ENCODE measurements at regions not wholly inside any gene's neighbourhood (a gene's known extent, or its start where the extent isn't known, plus 50 kb on each side); places are given as distances from the start of the nearest gene placed in this dataset.

DNA sequence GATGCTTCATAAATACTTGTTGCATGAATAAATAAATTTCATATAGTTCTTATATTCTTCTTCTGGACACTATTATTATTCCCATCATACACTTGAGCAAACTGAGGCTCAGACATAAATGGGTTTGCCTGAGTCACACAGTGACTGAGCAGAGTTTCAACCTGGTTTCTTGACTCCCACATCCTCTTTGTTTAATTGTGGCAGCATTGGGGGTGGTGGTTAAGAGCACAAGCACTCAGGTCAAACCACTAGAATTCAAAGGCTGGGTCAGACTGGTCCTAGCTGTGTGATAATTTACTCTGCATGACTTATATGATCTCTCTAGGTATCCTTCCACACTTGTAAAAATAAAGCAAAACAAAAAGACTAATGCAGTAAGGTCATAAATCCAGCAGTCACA is 274.9 kb upstream of the SRRM4 start:
- no peak for DNase-seq

DNA sequence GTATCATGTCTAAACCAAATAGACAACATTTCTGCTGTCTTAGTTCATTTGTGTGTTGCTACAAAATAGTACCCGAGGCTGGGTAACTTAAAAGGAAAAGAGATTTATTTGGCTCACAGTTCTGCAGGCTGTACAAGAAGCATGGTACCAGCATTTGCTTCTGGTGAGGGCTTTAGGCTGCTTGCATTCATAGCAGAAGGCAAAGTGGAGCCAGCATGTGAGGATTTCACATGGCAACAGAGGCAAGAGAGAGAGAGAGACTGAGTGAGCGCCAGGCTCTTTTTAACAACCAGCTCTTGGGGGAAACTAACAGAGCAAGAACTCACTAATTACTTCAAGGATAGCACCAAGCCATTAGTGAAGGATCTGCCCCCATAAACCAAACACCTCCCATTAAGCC is 271.4 kb upstream of the SRRM4 start:
- no peak for DNase-seq

DNA sequence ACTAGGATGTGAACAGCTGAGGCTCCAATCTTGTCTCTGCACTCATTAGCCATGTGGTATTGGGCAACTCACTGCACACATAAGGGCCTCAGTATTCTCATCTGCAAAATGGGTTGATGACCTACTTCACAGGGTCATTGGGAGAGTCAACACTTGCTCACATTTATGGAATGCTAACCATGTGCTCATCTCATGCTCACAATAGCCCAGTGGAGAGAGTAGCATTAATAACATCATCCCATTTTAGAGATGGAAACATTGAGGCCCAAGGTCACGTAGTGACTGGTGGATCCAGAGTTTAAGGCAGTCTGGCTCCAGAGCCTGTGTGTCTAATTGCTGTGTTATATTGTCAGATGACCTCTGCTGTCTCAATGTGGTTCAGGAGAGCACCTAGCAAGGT is 270.2 kb upstream of the SRRM4 start:
- DNase-seq: no peak

DNA sequence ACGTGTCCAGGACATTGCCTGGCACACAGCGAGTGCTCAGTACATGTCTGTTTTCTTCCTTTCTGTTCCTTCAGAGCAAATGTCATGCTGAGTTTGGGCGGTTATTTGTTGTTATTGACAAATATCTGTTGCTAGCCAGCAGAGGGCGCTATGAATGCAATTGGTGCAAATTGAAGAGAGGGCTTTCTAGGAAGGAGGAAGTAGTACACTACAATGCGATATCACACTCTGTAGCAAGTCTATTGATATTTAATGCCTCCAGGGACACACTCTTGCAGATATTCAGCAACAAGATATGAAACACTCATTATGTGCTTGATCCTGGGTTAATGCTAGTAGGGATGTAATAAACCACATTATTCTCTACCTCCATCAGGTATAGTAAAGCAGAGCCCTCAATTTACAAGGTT is 267.3 kb upstream of the SRRM4 start:
- peak; percentile 72 for DNase-seq

DNA sequence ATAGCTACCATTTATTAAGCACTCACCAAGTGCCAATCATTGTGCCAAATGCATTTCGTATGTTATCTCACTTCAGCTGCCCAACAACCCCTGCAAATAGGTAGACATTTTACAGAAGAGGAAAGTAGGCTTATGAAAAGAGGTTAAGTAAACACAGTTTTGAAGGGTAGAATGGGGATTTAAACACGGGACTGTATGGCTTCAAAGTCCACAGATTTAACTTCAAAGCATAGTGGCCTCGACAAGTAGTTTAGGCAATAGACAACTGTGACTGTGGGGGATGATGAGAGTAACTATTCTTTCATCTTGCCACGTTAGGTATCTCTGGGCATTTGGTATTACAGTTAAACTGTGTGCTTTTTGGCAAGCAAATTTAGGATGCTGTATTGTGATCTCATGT is 266.8 kb upstream of the SRRM4 start:
- no peak for DNase-seq

DNA sequence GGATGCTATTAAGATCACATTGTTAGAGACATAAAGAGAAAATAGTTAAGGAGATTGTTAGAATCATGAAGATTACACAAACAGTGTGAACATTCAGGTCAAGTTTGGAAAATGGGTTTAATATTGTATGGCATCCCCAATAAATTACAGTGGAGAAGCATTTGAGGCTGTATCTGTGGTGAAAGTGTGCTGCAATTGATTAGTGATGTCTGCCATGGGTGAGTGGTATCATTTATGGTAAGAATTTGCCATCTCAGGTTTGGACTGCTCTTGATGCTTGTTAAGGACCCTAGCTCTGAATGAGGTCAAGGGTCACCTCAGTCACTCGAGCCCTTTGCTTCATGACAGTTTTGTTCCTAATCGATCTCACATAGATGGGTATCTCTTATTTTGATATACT is 265.7 kb upstream of the SRRM4 start:
- no peak for DNase-seq

DNA sequence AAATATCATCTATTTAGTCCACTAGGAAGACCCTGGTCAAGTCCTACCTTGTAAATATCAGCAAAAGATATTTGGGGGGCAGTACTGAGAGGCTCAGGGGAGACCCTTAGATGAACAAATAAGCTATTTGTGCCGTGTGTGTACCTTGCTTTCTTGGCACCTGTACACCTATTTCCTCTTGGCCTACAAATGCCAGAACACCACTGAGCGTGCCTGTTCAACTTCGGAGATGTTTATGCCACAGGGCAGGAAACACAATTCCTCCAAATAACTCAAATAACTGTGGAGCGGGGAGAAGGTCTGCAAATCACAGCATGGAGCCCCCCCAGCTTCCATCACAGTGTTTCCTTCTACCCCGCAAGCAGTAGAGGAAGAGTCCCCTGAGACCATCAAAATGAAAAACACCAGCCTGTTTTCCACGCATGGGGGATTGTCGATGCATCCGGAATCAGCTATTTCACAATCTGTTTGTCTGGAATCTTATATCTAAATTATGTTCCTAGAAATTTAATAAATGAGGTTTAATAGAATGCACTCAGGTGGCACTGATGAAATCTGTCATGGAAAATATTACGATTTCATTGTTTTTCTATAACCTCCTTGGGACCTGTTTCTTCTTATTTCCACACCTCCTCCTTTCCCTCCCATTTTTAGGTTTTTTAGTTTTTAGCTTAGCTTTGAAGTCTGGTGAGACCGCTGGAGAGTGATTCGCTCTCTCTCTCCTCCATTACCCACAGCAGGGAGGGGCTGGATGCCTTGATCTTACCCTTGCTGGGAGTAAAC is 254.0 kb upstream of the SRRM4 start:
- no peak for DNase-seq

DNA sequence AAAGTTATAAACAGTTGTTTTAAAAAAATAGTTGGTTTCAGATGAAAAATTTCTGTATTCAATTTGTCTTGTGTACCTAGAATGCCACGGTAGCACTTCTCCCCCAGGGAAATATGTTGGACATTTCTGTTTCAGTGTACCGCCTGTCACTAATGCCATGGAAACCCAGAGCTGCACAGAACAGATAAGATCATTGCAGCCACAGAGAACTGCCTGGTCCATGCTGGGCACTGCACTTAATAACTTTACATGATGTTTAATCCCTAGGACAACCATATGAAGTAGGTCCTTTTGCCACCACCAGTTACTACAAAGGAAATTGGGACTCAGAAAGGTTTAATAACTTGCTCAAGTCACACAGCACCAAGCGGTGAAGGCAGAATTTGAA is 253.4 kb upstream of the SRRM4 start:
- no peak for DNase-seq

DNA sequence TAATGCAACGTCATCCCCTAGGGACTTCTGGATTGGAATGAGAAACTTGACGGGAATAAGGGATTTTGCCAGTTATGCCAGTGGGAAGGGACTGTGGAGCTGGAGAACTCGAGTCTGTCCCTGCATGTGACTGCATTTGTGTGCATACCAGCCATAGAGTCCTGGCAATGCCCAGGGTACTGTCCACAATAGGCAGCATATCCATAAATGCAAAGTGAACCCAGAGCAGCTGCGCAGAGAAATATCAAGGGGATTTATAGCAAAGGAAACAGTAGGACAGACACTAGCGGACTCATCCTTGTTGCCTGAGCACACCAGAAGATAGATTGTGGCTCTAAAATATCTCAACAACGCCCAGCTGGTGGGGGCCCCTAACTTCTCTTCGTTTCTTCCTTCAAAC is 247.1 kb upstream of the SRRM4 start:
- DNase-seq: no peak

DNA sequence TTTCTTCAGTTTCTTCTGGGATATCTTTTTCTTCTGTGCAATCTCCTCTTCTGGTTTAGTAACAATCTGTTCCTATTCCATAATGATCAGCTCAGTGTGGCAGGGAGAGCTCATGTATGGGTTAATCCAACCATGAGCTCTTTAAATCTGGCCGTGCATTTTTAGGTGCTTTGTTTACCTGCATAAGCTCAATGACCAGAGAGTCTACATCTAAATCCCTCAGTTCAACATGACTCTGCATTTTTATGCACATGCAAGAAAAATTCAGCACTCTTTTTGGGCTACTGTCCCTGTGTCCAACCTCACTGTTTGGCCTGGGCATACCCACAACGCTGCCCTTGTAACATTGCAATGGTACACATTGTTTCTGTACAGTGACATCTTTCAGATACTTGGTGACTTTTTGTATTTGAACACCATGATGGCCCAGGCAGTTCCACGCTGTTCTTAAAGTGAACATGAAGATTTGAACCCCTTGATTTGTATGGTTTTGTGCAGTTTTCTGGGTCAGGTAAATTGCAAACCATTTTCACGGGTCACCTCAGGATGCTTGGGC is 243.3 kb upstream of the SRRM4 start:
- no peak for DNase-seq

DNA sequence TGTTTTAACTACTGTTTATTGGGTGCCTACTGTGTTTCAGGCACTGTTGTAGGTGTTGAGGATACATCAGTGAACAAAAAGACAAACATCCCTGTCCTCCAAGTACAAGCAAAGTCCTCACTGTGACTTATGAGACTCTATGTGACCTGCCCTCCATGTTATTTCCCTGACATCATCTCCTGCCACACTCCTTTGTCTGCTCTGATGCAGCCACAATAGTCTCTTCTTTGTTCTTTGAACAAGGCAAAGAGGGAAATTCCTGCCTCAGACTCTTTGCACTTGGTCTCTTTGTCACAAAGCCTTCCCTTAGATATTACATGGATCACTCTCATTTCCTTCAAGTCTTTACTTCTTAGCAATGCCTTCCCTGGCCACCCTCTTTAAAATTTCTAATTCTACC is 240.1 kb upstream of the SRRM4 start:
- DNase-seq: peak; percentile 66

DNA sequence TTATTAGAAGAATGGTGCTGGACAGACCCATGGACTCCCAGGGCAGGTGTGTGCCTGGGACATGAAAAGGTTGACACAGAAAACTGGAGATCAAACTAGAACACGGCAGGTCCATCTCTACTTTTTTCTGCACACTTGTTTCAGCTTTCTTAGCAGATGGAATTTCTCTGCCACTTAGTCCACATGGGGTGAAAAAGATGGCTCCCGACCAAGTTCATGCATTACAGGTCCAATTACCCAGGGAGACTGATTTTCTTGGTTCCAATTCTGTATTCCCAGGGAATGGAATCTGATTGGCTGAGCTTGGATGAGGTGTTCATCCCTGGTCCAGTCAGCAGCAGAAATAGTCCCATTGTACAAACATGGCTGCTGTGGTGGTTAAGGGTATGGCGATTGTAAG is 238.9 kb upstream of the SRRM4 start:
- DNase-seq: no peak

DNA sequence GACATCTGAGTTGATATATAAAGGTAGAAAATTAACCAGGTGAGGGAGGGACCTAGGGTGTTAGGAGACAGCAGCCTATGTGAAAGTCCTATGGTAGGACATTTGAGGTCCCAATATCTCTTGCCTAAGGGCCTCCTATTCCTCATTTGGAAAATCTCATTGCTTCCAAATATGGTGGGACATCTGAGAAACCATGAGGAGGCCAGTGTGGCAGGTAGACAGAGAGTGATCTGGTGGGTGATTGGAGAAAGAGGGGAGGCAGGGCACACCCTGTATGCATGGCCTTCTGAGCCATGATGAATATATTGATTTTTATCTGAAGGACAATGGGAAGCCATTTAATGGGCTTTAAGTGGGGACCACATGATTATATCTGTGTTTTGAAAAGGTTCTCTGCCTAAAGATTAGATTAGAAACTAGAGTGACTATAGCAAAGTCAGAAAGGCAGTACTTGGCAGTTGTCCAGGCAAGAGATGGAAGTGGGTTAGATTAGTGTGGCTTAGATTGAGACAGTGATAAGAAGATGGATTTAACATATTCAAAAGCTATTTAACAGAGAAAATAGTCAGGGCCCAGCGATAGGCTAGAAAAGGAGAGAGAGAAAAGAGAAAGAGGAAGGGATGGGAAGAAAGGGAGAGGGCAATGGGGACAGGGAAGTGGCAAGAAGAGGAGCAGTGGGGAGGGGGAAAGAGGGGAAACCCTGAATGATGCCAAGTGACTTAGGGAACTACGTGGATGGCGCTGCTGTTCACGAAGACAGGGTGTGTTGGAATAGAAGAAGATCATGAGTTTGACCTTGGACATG is 237.2 kb upstream of the SRRM4 start:
- no peak for DNase-seq

DNA sequence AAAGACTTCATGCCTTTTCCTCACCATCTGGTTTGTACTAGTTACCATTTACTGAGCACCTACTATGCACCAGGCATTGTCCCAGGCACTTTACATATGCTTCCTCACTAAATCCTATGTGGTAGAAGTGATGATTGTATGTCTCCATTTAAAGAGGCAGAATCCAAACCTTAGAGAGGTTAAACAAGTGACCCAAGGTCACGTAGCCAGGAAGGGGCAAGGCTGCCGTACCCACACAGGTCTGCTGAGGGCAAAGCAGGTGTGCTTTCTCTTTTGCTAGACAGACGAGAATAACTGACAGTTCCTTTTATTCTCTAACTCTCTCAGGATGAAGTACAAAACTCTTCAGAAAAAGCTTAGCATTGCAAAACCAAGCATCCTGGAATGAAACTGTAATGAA is 235.2 kb upstream of the SRRM4 start:
- DNase-seq: no peak

DNA sequence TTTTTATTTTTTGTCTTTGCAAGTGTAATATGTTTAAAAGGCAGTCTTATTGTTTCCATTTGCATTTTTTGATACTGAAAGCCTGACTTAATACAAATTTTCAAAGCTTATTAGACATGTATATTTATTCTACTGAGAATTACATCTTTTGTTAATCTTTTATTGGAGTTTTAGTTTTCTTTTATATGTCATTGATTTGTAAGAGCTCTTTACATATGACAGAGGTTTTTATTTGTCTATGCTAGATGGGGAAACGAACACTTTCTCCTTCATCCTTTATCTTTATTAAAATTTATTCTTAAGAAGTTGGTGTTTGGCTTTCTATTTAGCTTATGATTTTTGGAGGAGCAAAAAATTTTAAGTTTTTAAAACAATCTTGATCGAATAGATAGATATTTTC is 234.4 kb upstream of the SRRM4 start:
- DNase-seq: no peak

DNA sequence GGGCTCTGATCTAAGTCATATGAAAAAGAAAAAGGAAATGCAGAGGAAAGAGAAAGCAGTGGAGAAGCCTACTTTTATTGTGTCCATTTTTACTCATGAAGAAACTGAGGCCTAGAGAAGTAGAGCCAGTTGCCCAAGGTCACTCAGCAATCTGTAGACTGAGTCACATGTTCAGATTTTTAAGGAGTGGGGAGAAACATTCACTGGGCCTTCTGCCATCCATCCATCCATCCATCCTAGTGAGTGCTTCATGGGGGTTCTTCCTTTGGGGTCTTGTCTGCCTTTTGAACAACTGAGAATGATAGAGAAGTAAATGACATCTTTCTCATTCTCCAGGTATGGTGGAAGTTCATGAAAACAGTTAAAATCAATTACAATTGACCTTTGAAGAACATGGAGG is 233.6 kb upstream of the SRRM4 start:
- DNase-seq: no peak

DNA sequence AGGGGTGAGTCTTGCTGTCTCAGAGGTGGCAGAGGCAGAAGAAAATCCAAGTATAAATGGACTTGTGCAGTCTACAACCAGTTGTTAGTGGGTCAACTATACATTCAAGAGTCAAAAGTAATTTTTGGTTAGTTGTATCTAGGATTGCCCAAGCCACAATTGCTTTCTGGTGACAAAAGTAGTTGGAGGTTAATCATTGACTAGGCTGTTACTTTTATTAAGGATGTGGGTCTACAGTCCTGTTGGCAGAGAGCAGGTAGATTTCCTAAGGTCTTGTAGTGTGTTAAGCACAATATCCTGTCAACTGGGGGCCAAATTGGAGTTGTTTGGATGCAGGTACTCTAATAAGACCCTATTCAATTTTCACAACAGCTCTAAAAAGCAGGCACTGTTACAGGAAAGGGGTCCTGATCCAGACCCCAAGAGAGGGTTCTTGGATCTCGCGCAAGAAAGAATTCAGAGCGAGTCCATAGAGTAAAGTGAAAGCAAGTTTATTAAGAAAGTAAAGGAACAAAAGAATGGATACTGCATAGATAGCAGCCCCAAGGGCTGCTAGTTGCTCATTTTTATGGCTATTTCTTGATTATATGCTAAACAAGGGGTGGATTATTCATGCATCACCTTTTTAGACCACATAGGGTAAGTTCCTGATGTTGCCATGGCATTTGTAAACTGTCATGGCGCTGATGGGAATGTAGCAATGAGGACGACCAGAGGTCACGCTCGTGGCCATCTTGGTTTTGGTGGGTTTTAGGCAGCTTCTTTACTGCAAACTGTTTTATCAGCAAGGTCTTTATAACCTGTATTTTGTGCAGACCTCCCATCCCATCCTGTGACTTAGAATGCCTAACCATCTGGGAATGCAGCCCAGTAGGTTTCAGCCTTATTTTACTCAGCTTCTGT is 232.6 kb upstream of the SRRM4 start:
- no peak for DNase-seq

DNA sequence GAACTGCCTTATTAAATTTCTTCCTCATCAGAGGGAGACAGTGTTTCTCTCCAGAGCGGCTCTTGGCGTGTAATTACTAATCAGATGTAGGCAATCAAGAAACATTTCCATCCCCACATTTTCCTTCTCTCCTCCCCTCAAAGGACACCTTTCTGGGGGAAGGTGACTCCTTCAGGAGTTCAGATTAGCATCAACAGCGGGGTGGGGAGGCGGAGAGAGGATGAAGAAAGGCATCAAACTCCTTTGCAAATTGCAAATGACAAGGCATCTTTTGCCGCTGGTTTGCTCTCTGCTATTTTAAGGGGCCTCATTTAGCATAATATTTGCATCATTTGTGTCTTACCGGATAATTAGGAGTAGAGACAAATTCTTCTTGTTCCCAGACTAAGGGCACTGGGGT is 231.7 kb upstream of the SRRM4 start:
- DNase-seq: peak; percentile 42

DNA sequence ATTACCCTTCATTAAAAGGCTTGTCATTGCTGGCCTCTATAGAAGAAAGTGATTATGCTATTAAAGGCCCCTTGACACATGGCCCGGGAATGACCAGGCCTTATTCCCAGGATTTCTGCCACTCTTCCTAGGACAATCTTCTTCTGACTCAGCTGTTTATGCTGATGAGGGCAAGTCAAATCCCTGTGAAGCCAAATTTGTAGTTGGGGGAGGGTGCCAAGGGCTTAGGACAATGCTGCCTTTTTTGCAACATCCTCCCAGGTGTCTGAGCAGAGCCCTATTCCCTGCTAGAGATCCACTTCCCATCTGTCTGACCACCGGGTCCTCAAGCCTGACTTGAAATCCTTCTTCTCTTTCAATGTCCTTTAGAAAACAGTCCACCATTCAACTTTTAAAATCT is 230.7 kb upstream of the SRRM4 start:
- no peak for DNase-seq

DNA sequence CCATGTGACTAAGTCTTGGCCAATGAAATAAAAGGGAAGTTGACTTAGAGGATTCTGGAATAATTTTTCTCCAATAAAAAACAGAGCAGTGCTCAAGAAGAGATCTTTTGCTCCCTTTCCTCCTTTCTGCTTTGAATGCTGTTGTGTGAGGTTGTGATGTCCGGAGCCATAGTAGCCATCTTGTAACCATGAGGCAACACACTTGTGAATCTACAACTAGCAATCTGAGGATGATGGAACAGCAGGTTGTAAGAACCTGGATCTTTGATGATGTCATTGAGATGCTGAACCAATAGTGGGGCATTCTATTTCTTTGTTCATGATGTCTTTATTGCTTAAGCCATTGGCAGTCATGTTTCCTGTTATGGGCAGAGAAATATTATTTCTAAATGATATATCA is 230.0 kb upstream of the SRRM4 start:
- DNase-seq: no peak

DNA sequence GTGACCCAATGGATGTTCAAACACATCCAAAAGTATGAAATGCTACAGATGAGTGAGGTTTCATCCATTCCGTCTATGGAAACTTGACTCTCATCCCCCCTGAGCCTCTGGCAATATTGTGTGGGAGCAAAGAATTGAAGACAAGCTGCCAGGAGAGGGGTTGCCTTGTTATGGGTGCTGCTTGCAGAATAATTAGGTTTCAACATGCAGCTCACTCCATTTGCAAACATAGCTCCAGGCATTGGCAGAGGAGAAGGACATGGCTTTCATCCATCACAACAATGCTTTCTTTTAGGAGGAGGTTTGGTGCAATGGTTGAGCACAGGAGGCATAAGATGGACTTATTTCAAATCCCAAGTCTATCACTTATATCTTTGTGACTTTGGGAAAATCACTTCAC is 220.7 kb upstream of the SRRM4 start:
- DNase-seq: no peak

DNA sequence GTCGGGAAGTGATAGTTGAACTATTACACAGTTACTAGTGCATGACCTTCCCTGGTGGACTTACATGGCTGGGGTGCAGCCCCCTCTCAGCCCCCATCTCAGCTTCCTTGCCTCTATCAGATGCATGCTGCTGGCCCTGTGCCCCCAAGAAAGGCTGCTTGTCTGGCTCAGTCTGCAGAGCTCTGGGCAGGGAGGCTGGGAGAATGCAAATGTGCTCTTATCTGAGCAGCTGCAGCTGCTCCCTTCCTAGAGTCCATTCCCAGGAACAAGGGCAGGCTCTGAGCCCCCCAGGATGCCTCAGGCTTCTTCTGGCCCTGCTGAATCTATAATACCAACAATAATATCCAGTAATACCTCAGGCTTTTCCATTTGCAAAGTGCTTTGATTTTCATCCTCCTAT is 218.1 kb upstream of the SRRM4 start:
- no peak for DNase-seq

All from eye (tissue), 1 donor.